ENCODE measurements at regions not wholly inside any gene's neighbourhood (a gene's known extent, or its start where the extent isn't known, plus 50 kb on each side); places are given as distances from the start of the nearest gene placed in this dataset.
A peak's percentile ranks its signal among the peaks of the same experiment; 100 is the strongest.
"Not testable (repeated sequence)": the region's sequence is repeated elsewhere in the genome, so short reads cannot be mapped to it uniquely, and the experiment has no call there.

- H3K27me3 ChIP-seq (ENCODE audit: control insufficient read depth in 1 of 2, insufficient read depth in 2 of 2, low read length in 2 of 2): no peaks in the 10 kb centered on the region
- H3K36me3 ChIP-seq (ENCODE audit: control insufficient read depth in 2 of 2, insufficient read depth in 2 of 2, low read length in 1 of 2): no peaks in the 10 kb centered on the region
- H3K4me1 ChIP-seq (ENCODE audit: control insufficient read depth in 2 of 2, insufficient read depth in 2 of 2, low read length in 1 of 2): no peaks in the 10 kb centered on the region
- WGBS, 2 donors: 77 to 86% methylated on average over 9 of the region's 9 CpGs
- H3K27ac ChIP-seq (ENCODE audit: low read depth in 2 of 2, low read length in 1 of 2): no peak overlapping the region
- no peak overlapping the region for H3K4me3 ChIP-seq (ENCODE audit: low read depth in 1 of 2, low read length in 2 of 2)
- H3K9me3 ChIP-seq (ENCODE audit: control insufficient read depth in 2 of 2, insufficient read depth in 1 of 2, low read depth in 1 of 2, low read length in 1 of 2): no peaks in the 10 kb centered on the region
Measured at GRCh38 chrX:65873385-65873784, 166.5 kb downstream of the VSIG4 start.

- H3K27me3 ChIP-seq (ENCODE audit: control insufficient read depth in 1 of 2, insufficient read depth in 2 of 2, low read length in 2 of 2): no peaks in the 10 kb centered on the region
- WGBS, 2 donors: 48 to 54% methylated on average over 7 of the region's 7 CpGs
- no peaks in the 10 kb centered on the region for H3K9me3 ChIP-seq (ENCODE audit: control insufficient read depth in 2 of 2, insufficient read depth in 1 of 2, low read depth in 1 of 2, low read length in 1 of 2)
- H3K4me3 ChIP-seq (ENCODE audit: low read depth in 1 of 2, low read length in 2 of 2): no peak overlapping the region
- peak overlapping the region in 1 of 2 donors; percentile 21 for H3K27ac ChIP-seq (ENCODE audit: low read depth in 2 of 2, low read length in 1 of 2)
- no peaks in the 10 kb centered on the region for H3K4me1 ChIP-seq (ENCODE audit: control insufficient read depth in 2 of 2, insufficient read depth in 2 of 2, low read length in 1 of 2)
- H3K36me3 ChIP-seq (ENCODE audit: control insufficient read depth in 2 of 2, insufficient read depth in 2 of 2, low read length in 1 of 2): no peaks in the 10 kb centered on the region
Measured at GRCh38 chrX:65871671-65872311, 168.1 kb downstream of the VSIG4 start.

DNA sequence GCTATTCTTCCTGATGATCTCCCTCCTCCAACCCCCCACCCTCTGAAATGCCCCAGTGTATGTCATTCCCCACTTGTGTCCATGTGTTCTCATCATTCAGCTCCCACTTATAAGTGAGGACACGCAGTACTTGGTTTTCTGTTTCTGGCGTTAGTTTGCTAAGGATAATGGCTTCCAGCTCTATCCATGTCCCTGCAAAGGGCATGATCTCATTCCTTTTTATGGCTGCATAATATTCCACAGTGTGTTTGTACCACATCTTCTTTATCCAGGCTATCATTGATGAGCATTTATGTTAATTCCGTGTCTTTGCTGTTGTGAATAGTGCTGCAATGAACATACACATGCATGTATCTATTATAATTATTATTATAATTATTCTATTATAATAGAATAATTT is 169.3 kb downstream of the VSIG4 start:
- not testable (repeated sequence) for H3K9me3 ChIP-seq (ENCODE audit: control insufficient read depth in 2 of 2, insufficient read depth in 1 of 2, low read depth in 1 of 2, low read length in 1 of 2); H3K4me1 ChIP-seq (ENCODE audit: control insufficient read depth in 2 of 2, insufficient read depth in 2 of 2, low read length in 1 of 2); H3K27ac ChIP-seq (ENCODE audit: low read depth in 2 of 2, low read length in 1 of 2); H3K36me3 ChIP-seq (ENCODE audit: control insufficient read depth in 2 of 2, insufficient read depth in 2 of 2, low read length in 1 of 2); H3K4me3 ChIP-seq (ENCODE audit: low read depth in 1 of 2, low read length in 2 of 2); H3K27me3 ChIP-seq (ENCODE audit: control insufficient read depth in 1 of 2, insufficient read depth in 2 of 2, low read length in 2 of 2)
- WGBS, 2 donors: 84 to 98% methylated on average over 3 of the region's 3 CpGs

DNA sequence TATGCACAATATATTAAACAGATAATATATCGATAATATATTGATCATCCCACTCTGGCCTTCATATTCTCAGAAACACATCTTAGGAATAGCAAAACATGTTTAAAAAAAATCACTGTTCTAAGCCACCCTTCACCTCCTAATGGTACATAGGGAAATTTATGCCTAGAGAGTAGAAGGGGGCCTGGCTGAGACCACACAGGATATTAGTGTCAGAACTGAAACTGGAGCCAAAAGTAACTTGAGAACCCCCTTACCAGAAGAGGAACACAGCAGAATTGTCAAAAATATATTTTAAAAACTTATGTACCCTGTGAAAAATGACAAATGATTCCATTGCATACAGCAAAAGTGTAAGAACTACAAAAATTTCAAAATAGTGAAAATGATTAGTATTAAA is 173.1 kb downstream of the VSIG4 start:
- Histone ChIP-seq H3K4me3 (ENCODE audit: low read depth in 1 of 2, low read length in 2 of 2) (no peak overlapping the region), H3K27ac (ENCODE audit: low read depth in 2 of 2, low read length in 1 of 2) (no peak overlapping the region), H3K27me3 (ENCODE audit: control insufficient read depth in 1 of 2, insufficient read depth in 2 of 2, low read length in 2 of 2) (no peaks in the 10 kb centered on the region), H3K36me3 (ENCODE audit: control insufficient read depth in 2 of 2, insufficient read depth in 2 of 2, low read length in 1 of 2) (no peaks in the 10 kb centered on the region), H3K4me1 (ENCODE audit: control insufficient read depth in 2 of 2, insufficient read depth in 2 of 2, low read length in 1 of 2) (no peaks in the 10 kb centered on the region), H3K9me3 (ENCODE audit: control insufficient read depth in 2 of 2, insufficient read depth in 1 of 2, low read depth in 1 of 2, low read length in 1 of 2) (no peaks in the 10 kb centered on the region)
- WGBS, 2 donors: 69 to 95% methylated on average over 1 of the region's 1 CpG

DNA sequence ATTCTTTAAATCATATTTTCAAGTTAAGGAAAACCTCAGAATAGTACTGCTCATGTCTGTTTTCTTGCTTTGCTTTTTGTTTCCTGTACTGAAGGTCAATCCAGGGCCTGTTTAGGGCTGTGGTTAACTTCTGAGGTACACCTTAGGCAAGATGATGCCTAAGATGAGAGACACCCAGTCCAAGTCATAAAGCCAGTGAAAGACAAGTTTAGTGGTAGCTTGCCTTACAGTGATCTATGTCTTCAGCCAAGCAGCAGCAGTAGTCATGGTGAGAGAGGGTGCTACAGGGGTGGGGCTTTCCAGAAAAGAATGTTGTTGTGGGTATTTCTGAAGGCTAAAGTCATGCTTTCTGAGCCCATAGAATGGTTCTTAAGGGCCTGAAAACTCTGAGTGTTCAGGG is 173.7 kb downstream of the VSIG4 start:
- Histone ChIP-seq H3K4me3 (ENCODE audit: low read depth in 1 of 2, low read length in 2 of 2) (no peak overlapping the region), H3K27ac (ENCODE audit: low read depth in 2 of 2, low read length in 1 of 2) (no peak overlapping the region), H3K4me1 (ENCODE audit: control insufficient read depth in 2 of 2, insufficient read depth in 2 of 2, low read length in 1 of 2) (no peaks in the 10 kb centered on the region), H3K27me3 (ENCODE audit: control insufficient read depth in 1 of 2, insufficient read depth in 2 of 2, low read length in 2 of 2) (no peaks in the 10 kb centered on the region), H3K9me3 (ENCODE audit: control insufficient read depth in 2 of 2, insufficient read depth in 1 of 2, low read depth in 1 of 2, low read length in 1 of 2) (no peaks in the 10 kb centered on the region), H3K36me3 (ENCODE audit: control insufficient read depth in 2 of 2, insufficient read depth in 2 of 2, low read length in 1 of 2) (no peaks in the 10 kb centered on the region)

DNA sequence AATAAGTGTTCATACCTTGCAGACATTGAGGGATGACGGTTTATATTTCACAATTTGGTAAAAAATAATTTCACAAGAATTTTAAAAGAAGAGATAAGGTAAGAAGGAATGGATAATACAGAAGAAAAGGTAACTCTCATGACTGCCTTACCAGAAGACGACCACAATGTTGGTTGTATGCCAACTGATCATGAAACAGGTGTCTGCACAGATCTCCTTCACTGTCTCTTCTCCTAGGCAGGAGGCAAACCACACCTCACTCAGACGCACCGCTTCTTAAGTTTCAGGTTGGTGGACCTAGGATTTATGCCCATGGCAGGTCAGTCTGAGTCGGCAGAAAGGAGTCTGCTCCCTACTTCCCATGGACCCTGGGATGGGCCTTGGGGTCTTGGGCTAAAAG is 177.2 kb downstream of the VSIG4 start:
- Histone ChIP-seq H3K9me3 (ENCODE audit: control insufficient read depth in 2 of 2, insufficient read depth in 1 of 2, low read depth in 1 of 2, low read length in 1 of 2) (no peaks in the 10 kb centered on the region), H3K4me3 (ENCODE audit: low read depth in 1 of 2, low read length in 2 of 2) (no peak overlapping the region), H3K36me3 (ENCODE audit: control insufficient read depth in 2 of 2, insufficient read depth in 2 of 2, low read length in 1 of 2) (no peaks in the 10 kb centered on the region), H3K27ac (ENCODE audit: low read depth in 2 of 2, low read length in 1 of 2) (no peak overlapping the region), H3K4me1 (ENCODE audit: control insufficient read depth in 2 of 2, insufficient read depth in 2 of 2, low read length in 1 of 2) (no peaks in the 10 kb centered on the region), H3K27me3 (ENCODE audit: control insufficient read depth in 1 of 2, insufficient read depth in 2 of 2, low read length in 2 of 2) (no peaks in the 10 kb centered on the region)
- 81 to 88% methylated on average over 5 of the region's 5 CpGs for WGBS, 2 donors

DNA sequence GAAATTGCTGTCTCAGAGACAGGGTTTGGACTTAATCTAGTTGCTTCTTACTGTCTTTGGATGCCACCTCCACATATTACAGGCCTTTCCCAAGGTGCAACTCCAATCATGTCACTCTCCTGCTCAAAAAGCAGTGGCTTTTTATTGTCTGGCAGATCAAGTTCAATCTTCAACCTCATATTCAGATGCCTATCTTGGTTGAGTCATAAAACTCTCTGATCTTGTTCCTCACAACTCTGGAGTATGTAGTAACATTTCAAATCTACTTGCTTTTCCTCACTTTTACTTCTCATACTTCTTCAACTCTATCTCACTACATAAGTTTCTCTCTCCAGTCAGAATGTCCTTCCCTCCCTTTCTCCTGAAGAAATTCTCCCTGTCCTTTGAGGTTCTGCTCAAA is 180.6 kb downstream of the VSIG4 start:
- no peaks in the 10 kb centered on the region for H3K9me3 ChIP-seq (ENCODE audit: control insufficient read depth in 2 of 2, insufficient read depth in 1 of 2, low read depth in 1 of 2, low read length in 1 of 2)
- H3K4me3 ChIP-seq (ENCODE audit: low read depth in 1 of 2, low read length in 2 of 2): no peak overlapping the region
- no peaks in the 10 kb centered on the region for H3K27me3 ChIP-seq (ENCODE audit: control insufficient read depth in 1 of 2, insufficient read depth in 2 of 2, low read length in 2 of 2)

DNA sequence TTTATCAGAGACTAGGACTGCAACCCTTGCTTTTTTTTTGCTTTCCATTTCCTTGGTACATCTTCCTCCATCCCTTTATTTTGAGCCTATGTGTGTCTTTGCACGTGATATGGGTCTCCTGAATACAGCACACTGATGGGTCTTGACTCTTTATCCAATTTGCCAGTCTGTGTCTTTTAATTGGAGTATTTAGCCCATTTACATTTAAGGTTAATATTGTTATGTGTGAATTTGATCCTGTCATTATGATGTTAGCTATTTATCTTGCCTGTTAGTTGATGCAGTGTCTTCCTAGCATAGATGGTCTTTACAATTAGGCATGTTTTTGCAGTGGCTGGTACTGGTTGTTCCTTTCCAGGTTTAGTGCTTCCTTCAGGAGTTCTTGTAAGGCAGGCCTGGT is 185.4 kb downstream of the VSIG4 start:
- not testable (repeated sequence) for H3K27ac ChIP-seq (ENCODE audit: low read depth in 2 of 2, low read length in 1 of 2); H3K4me1 ChIP-seq (ENCODE audit: control insufficient read depth in 2 of 2, insufficient read depth in 2 of 2, low read length in 1 of 2); H3K36me3 ChIP-seq (ENCODE audit: control insufficient read depth in 2 of 2, insufficient read depth in 2 of 2, low read length in 1 of 2); H3K9me3 ChIP-seq (ENCODE audit: control insufficient read depth in 2 of 2, insufficient read depth in 1 of 2, low read depth in 1 of 2, low read length in 1 of 2); H3K27me3 ChIP-seq (ENCODE audit: control insufficient read depth in 1 of 2, insufficient read depth in 2 of 2, low read length in 2 of 2); H3K4me3 ChIP-seq (ENCODE audit: low read depth in 1 of 2, low read length in 2 of 2)
- 39 to 68% methylated on average over 1 of the region's 1 CpG for WGBS, 2 donors

More for the DNA sequence above, 180.6 kb downstream of the VSIG4 start:
- no peaks in the 10 kb centered on the region for H3K36me3 ChIP-seq (ENCODE audit: control insufficient read depth in 2 of 2, insufficient read depth in 2 of 2, low read length in 1 of 2)
- H3K27ac ChIP-seq (ENCODE audit: low read depth in 2 of 2, low read length in 1 of 2): no peak overlapping the region
- no peaks in the 10 kb centered on the region for H3K4me1 ChIP-seq (ENCODE audit: control insufficient read depth in 2 of 2, insufficient read depth in 2 of 2, low read length in 1 of 2)

- H3K36me3 ChIP-seq (ENCODE audit: control insufficient read depth in 2 of 2, insufficient read depth in 2 of 2, low read length in 1 of 2); H3K4me1 ChIP-seq (ENCODE audit: control insufficient read depth in 2 of 2, insufficient read depth in 2 of 2, low read length in 1 of 2); H3K9me3 ChIP-seq (ENCODE audit: control insufficient read depth in 2 of 2, insufficient read depth in 1 of 2, low read depth in 1 of 2, low read length in 1 of 2); H3K4me3 ChIP-seq (ENCODE audit: low read depth in 1 of 2, low read length in 2 of 2); H3K27ac ChIP-seq (ENCODE audit: low read depth in 2 of 2, low read length in 1 of 2); H3K27me3 ChIP-seq (ENCODE audit: control insufficient read depth in 1 of 2, insufficient read depth in 2 of 2, low read length in 2 of 2): not testable (repeated sequence)
- WGBS, 2 donors: 86 to 94% methylated on average over 1 of the region's 1 CpG
Measured at GRCh38 chrX:65851306-65851705, 183.9 kb downstream of the MSN start.

DNA sequence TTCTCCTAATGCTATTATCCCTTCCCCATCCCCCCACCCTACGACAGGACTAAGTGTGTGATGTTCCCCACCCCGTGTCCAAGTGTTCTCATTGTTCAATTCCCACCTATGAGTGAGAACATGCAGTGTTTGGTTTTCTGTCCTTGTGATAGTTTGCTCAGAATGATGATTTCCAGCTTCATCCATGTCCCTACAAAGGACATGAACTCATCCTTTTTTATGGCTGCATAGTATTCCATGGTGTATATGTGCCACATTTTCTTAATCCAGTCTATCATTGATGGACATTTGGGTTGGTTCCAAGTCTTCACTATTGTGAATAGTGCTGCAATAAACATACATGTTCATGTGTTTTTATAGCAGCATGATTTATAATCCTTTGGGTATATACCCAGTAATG is 183.4 kb downstream of the MSN start:
- H3K27ac ChIP-seq (ENCODE audit: low read depth in 2 of 2, low read length in 1 of 2); H3K4me3 ChIP-seq (ENCODE audit: low read depth in 1 of 2, low read length in 2 of 2); H3K4me1 ChIP-seq (ENCODE audit: control insufficient read depth in 2 of 2, insufficient read depth in 2 of 2, low read length in 1 of 2); H3K9me3 ChIP-seq (ENCODE audit: control insufficient read depth in 2 of 2, insufficient read depth in 1 of 2, low read depth in 1 of 2, low read length in 1 of 2); H3K36me3 ChIP-seq (ENCODE audit: control insufficient read depth in 2 of 2, insufficient read depth in 2 of 2, low read length in 1 of 2); H3K27me3 ChIP-seq (ENCODE audit: control insufficient read depth in 1 of 2, insufficient read depth in 2 of 2, low read length in 2 of 2): not testable (repeated sequence)
- WGBS, 2 donors: 81 to 90% methylated on average over 2 of the region's 2 CpGs

Measured in esophagus (tissue), 2 donors.